GM19455 (cell line): ENCODE measurements at regions not wholly inside any gene's neighbourhood (a gene's known extent, or its start where the extent isn't known, plus 50 kb on each side); places are given as distances from the start of the nearest gene placed in this dataset.
"Not testable (repeated sequence)": the region's sequence is repeated elsewhere in the genome, so short reads cannot be mapped to it uniquely, and the experiment has no call there.

Experiments used
- ATAC-seq: cut with Tn5 transposase; IDR thresholded peaks from one replicate; pipeline ENCODE4 v1.9.1; 2021; ENCODE audit not compliant: unreplicated experiment

DNA sequence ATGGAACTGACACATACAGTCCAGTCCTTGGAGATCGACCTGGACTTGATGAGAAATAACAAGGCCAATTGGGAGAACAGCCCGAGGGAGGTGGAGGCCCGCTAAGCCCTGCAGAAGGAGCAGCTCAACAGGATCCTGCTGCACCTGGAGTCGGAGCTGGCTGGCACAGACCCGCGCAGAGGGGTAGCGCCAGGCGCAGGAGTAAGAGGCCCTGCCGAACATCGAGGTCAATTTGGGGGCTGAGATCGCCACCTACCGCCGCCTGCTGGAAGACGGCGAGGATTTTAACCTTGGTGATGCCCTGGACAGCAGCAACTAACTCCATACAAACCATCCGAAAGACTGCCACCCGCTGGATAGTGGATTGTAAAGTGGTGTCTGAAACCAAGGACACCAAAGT, 1610.1 kb upstream of the ACO1 start:
- no peak for ATAC-seq

DNA sequence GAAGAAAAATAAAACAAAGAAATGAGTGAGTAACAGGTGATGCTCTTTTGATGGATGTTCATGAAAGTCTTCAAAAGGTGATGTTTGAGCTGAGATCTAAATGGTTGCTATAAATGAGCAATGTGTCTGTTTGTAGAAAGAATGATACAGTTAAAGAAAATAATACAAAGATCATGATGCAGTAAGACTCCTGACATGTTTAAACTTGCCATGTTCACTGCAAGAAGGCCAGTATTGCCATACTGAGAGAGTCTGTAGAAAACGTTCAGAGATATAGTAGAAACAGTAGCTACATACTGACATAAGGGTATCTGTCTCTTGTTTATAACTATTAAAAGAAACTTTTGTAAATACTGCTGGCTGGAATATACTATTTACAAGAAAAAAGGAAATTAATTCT, 1609.2 kb upstream of the ACO1 start:
- ATAC-seq, result no peak

DNA sequence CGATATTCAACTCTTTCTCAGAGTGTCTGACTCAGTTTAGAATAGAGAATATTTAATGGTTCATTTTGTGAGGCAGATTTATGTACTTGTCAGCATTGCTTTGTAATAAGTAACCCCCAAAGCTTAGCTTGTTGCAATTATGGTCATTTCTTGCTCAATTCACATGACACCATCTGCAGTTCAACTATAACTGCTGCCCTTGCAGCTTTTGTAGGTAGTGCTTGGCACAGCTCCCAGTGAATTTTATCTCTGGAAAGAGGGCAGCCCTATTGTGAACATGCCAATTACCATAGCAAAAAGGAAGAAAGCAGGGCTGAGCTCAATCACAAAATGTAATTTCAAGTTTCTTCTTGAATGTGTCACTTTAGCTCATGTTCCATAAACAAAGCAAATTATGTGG, 1587.7 kb upstream of the ACO1 start:
- no peak for ATAC-seq

DNA sequence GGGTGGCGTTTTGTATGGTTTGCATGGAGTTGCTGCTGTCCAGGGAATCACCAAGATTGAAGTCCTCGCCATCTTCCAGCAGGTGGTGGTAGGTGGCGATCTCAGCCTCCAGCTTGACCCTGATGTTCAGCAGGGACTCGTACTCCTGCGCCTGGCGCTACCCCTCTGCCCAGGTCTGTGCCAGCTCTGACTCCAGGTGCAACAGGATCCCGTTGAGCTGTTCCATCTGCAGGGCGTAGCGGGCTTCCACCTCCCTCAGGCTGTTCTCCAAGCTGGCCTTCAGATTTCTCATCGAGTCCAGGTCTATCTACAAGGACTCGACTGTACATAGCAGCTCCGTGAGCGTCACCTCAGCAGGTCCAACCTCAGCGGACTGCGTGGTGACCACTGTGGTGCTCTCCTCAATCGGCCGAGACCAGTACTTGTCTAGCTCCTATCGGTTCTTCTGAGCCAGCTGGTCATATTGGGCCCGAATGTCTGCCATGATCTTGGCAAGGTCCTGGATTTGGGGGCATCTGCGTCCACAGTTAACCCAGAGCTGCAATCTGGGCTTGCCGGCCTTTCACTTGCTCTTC, 1584.8 kb upstream of the ACO1 start:
- no peak for ATAC-seq

GRCh38 chr9:30800421-30800820, 1584.0 kb upstream of the ACO1 start:
- ATAC-seq, result no peak

DNA sequence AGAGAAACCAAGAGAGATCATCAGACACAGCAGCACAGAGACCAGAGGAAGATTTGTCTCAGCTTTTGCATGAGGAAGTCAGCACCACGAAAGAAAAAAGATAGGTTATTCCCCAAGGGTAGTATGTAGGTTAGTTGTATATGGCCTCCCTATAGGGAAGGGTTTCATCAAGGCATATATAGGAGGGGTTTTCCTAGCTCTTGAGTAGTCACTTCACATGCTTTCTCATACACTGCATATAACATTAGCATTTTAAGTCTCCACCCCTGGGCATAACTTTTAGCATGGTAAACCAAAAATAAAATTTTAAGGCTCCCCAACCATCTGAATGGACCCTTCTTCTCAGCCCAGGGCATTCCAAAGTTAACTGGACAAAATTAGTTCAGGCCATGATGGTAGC, 1571.6 kb upstream of the ACO1 start:
- ATAC-seq, result no peak

GRCh38 chr9:30815585-30815984, 1568.9 kb upstream of the ACO1 start:
- ATAC-seq, result no peak

- no peak for ATAC-seq
These were observed 1539.3 kb upstream of the ACO1 start for GRCh38 chr9:30845136-30845535.

GRCh38 chr9:30846651-30847050, 1537.8 kb upstream of the ACO1 start:
- no peak for ATAC-seq

GRCh38 chr9:30851600-30851999, 1532.8 kb upstream of the ACO1 start:
- no peak for ATAC-seq

DNA sequence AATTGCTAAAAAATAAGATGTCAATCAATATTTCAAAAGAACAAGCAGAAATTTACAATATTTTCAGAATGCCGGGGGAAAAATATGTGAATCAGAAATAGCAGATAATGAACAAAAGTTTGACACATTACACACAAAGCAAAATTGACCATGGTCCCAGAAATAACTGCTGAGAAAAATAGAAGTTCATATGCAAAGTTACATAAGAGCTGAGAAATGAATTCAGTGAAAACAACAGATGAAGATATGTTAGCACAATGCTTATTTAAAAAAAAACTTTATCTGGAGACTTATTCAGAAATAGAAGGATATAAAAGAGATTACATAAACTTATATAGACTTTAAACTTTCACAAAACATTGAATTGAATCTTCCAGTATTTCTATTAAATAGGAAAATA, 1483.7 kb upstream of the ACO1 start:
- ATAC-seq, result no peak

- no peak for ATAC-seq
These were observed 1471.1 kb upstream of the ACO1 start for GRCh38 chr9:30913331-30913730.

DNA sequence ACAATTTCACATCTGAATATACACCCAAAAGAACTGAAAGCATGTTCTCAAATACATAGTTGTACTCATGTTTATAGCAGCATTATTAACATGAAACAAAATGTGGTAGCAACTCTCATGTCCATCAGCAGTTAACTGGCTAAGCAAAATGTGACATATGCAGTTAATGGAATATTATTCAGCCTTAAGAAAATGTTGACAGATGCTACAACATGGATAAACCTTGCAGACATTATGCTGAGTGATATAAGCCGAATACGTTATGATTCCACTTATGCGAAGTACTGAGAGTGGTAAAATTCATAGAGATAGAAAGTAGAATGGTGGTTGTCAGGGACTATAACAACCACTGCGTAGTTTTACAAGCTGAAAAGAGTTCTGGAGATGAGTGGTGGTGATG, 1469.0 kb upstream of the ACO1 start:
- no peak for ATAC-seq

DNA sequence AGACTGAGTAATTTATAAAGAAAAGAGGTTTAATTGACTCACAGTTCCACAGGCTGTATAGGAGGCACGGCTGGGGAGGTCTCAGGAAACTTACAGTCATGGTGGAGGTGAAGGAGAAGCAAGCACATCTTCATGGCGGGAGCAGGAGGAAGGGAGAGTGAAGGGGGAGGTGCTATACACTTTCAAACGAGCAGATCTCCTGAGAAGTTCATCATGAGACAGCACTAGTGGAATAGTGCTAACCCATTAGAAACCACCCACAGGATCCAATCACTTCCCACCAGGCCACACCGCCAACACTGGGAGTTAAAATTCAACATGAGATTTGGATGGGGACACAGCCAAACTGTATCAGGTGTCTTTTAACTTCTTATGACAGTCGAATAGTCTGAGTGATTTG, 1459.3 kb upstream of the ACO1 start:
- no peak for ATAC-seq

DNA sequence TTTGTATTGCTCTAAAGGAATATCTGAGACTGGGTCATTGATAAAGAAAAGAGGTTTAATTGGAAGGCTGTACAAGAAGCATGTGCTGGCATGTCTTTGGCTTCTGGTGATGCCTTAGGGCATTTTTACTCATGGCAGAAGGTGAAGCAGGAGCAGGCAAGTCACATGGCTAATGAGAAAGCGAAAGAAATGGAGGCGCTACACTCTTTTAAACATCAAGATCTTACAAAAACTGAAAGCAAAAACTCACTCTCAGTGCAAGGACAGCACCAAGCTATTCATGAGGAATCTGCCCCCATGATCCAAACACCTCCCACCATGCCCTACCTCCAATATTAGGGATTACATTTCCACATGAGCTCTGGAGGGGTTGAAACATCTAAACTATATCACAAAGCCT, 1458.8 kb upstream of the ACO1 start:
- ATAC-seq, result no peak

- ATAC-seq, result no peak
These were observed 1456.4 kb upstream of the ACO1 start for GRCh38 chr9:30928045-30928444.

GRCh38 chr9:30932226-30932625, 1452.2 kb upstream of the ACO1 start:
- no peak for ATAC-seq

DNA sequence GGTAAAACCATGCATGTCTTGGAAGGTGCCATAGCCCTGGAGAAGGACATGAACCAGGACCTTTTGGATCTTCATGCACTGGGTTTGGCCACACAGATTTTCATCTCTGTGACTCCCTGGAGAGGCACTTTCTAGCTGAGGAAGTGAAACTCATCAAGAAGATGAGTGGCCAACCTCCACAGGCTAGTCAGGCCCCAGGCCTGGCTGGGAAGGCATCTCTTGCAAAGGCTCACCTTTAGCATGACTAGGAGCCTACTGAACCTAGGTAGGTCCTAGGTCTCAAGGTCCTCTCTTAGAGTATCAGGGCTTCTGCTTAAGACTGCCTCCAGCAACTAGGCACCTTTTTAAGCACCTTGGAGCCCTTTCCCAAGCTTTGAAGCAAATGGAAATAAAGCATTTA, 1448.7 kb upstream of the ACO1 start:
- ATAC-seq, result no peak

GRCh38 chr9:30937106-30937505, 1447.3 kb upstream of the ACO1 start:
- ATAC-seq, result no peak

DNA sequence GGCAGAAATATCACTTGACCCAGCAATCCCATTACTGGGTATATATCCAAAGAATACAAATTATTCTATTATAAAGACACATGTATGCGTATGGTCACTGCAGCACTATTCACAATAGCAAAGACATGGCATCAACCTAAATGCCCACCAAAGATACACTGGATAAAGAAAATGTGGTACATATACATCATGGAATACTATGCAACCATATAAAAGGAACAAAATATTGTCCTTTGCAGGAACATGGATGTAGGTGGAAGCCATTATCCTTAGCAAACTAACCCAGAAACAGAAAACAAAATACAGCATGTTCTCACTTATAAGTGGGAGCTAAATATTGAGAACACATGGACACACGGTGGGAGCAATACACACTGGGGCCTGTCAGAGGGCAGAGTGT, 1441.6 kb upstream of the ACO1 start:
- ATAC-seq, result not testable (repeated sequence)

DNA sequence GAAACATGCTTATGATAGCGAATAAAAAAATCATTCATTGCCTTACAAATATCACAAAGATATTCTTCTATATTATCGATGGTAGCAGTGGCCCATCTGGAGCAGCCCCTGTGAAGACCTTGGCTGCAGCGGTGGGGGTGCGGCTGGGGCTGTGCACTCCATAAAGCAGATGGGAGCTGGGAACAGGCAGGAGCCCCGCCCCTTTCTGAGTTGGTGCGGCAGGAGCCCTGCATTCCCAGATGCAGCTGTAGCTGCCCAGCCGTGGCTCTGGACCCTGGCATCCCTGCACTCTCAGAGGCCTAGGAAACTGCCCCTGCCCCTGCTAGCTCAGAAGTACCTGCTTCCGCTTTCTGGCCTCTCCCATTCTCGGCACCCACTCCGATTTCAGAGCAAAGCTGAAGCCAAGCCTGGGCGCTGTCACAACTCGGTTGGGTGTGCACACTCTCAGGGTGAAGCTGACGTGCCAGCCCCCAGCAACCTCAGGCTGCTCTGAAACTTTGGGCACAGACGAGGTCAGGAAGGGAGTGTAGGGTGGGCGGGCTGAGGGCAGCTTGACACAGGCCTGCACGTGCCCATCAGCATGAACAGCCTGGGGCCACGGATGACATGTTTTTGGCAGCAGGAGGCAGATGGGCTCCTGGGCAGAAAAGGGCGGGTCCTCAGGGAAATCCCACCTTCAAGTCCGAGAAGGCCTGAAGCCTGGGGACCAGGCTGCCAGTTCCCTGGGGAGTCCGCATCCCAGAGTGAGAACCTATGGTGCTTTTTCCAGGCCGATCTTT, 1440.8 kb upstream of the ACO1 start:
- no peak for ATAC-seq

DNA sequence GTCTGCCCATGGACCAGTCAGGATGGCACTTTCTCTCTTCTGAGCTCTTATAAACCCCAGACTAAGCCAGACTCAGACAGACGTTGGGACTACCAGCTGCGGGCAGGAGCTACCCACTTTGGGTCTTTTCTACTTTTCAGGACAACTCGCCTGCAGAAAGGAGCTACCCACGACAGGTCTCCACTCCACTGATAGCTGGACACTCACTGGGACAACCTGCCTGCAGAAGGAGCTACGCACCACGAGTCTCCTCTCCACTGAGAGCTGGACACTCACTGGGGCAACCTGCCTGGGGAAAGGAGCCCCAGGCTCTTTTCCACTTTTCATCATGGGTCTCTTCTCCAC, 1440.2 kb upstream of the ACO1 start:
- ATAC-seq, result no peak

DNA sequence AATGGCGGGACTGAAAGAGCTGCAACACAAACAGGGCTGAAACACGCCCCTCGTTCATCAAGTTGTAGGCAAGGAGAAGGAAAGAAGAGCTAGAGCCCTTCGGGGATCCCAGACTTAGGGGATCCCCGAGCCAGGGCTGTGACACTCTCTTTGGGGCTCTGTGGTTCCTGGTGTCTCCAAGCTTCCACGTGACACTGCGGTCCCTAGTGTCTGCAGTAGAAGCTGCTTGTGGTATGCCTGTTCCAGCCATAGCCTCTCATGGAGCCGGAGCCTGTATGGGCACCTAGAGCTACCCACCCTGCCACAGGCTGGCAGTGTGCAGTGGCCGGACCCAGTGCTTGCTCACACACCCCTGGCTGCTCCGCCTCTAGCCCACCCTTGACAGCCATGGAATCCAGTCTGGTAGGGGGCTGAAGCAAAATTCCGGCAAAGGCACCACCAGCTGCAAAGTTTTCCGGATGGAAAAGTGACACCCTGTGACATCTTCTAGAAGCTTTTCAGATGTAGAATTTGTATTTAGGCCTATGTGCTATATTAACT, 1439.6 kb upstream of the ACO1 start:
- ATAC-seq, result no peak
